ENCODE measurements at regions not wholly inside any gene's neighbourhood (a gene's known extent, or its start where the extent isn't known, plus 50 kb on each side); places are given as distances from the start of the nearest gene placed in this dataset.
"Not testable (repeated sequence)": the region's sequence is repeated elsewhere in the genome, so short reads cannot be mapped to it uniquely, and the experiment has no call there.

- DNase-seq: no peak
Observed at GRCh38 chr3:132084982-132085381, 50.2 kb upstream of the CPNE4 start.

GRCh38 chr3:132087356-132087755 lies 52.5 kb upstream of the CPNE4 start:
- DNase-seq: no peak

GRCh38 chr3:132088291-132088690 lies 53.5 kb upstream of the CPNE4 start:
- no peak for DNase-seq

DNA sequence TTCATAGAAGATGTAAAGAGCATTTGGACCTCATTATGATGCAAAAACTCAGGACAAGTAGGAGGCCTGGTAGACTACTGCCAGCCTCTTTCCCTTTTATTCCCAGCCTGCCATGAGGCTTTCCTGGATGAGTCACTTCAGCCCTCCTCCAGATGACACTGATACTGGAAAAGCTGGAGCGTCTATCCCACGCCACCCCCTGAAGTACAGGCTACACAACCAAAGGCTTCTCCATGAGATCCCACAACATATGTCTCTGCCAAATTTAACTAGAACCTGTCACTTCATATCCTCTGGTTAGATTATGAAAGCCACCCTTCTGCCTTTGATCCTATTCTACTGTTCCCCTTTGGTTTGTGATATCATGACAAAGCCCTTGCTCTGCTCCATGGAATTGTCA lies 56.1 kb upstream of the CPNE4 start:
- DNase-seq: no peak

- no peak for DNase-seq
Observed at GRCh38 chr3:132116601-132117000, 81.8 kb upstream of the CPNE4 start.

- no peak for DNase-seq
Observed at GRCh38 chr3:132117642-132118041, 82.8 kb upstream of the CPNE4 start.

GRCh38 chr3:132119531-132119930 lies 84.7 kb upstream of the CPNE4 start:
- DNase-seq: no peak

DNA sequence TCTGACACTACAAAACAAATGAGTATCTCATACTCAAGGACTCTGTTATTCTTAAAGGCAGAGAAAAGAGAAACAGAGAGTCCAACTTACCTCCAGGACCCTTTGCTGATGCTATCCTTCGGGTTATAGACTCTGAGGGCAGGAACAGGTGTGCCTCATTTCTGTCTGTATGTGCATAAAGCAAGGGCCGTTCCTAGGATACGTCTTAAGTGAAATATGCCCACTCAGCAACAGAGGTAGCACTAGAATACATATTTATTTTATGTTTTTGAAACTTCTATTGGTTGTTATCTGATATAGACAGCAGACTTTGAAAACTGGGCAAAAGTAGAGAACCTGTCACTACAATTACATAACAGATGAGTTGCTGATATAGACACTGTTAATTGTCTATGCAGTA lies 89.3 kb upstream of the CPNE4 start:
- no peak for DNase-seq

DNA sequence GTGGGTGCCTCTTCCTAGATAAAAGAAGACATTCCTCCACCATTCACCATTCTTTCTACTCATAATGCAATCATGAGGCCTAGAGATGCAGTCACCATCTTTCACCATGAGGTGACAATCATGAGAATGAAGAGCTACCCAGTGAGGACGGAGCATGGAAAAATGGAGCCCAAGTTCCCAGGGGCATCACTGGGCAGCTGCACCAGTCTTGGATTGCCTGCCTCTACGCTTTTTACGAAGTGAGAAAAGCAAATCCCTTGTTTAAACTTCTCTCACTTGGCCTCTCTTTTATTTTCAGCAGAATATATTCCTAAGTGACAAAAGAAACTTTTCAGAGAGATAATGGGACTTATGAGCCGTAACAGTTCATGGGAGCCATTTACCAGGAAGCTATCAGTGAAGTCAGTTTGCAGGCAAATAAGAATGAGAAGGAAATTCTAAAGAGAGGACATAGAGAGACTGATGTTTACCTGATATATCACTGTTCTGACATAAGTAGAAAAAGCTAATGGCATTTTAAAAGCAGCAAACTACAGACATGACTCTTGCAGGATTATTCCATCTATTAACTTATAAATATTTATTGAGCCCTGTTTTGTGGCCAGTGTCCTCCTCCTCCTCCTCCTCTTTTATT lies 90.0 kb upstream of the CPNE4 start:
- DNase-seq: no peak

GRCh38 chr3:132134611-132135010 lies 99.8 kb upstream of the CPNE4 start:
- DNase-seq: no peak

- no peak for DNase-seq
Observed at GRCh38 chr3:132135628-132136333, 101.0 kb upstream of the CPNE4 start.

GRCh38 chr3:132136334-132136716 lies 101.5 kb upstream of the CPNE4 start:
- no peak for DNase-seq

- not testable (repeated sequence) for DNase-seq
Observed at GRCh38 chr3:132136902-132137301, 102.1 kb upstream of the CPNE4 start.

- DNase-seq: no peak
Observed at GRCh38 chr3:132145833-132146232, 111.0 kb upstream of the CPNE4 start.

DNA sequence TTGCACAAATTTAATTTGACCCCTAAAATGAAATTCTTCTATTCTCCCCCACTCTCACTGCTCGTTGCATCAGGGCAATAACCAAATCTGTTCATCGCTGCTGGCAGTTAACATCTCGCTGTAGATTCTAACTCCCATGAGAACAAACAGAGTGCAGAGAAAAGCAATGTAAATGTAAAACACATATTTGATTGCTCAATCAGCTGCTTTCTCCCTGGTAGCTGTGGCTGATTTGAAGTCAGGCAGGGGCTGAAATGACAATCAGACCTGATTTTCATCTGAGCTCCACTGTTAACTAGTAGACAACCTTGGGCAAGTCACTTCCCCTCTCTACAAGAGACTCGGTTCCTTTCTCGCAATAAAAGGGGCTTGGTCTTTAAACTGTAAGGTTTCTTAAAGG lies 119.8 kb upstream of the CPNE4 start:
- DNase-seq: no peak

DNA sequence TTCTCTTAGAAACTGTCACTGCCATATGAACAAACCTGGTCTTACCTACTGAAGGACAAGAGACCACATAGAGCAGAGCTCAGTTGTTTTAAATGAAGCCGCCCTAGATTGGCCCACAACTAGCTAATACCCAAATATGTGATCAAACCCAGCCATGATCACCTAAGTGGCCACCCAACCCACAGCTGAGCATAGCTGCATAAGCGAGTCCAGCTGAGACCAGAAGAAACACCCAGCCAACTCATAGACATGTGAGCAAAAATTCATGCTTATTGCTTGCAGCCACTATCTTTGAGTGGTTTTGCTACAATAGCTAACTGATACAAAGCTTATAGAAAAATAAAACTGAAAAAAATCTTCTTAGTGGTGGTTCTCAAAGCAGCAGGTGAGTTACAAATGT lies 124.3 kb upstream of the CPNE4 start:
- DNase-seq: no peak

GRCh38 chr3:132160198-132160597 lies 125.4 kb upstream of the CPNE4 start:
- no peak for DNase-seq

- DNase-seq: no peak
Observed at GRCh38 chr3:132161608-132162007, 126.8 kb upstream of the CPNE4 start.

GRCh38 chr3:132164469-132165092 lies 129.8 kb upstream of the CPNE4 start:
- no peak for DNase-seq

- no peak for DNase-seq
Observed at GRCh38 chr3:132167870-132168269, 133.1 kb upstream of the CPNE4 start.

DNA sequence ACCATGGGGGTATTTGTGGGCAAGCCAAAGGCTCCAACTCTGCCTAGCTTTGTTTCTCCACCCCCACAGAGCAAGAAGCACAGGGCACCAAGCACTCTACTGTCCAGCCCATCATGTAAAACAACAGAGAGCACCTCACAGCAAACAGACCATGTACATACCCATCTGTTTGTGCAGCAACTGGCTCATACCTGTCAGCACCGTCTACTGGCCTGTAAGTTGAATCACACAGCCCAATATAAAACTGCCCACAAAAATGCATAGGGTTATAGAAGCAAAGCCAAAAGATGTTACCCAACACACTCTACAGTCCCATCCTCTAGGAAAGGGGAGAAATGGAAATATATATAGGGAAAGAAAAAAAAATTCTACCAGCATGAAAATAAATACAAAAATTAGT lies 139.7 kb upstream of the CPNE4 start:
- DNase-seq: no peak

DNA sequence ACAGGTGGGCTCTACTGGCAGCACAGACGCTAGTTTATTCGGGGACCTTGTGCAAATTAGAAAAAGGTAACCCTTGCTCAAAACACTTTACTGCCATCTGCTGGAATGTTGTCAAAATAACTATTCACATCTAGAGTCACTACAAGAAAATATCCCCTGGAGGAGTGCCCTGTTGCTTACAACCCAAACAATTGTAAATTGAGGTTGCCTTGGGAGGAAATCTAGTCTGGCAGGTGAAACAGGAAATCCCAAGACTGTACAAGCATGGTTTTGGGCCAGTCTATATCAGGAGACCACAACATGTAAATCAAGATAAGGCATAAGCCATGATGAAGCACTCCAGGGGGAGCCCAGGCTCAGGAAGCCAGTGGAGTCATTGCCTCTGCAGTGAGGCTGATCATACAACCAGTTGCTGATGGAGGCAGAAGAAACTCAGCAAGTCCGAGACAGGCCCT lies 136.8 kb upstream of the ACP3 start:
- DNase-seq: peak; percentile 43

DNA sequence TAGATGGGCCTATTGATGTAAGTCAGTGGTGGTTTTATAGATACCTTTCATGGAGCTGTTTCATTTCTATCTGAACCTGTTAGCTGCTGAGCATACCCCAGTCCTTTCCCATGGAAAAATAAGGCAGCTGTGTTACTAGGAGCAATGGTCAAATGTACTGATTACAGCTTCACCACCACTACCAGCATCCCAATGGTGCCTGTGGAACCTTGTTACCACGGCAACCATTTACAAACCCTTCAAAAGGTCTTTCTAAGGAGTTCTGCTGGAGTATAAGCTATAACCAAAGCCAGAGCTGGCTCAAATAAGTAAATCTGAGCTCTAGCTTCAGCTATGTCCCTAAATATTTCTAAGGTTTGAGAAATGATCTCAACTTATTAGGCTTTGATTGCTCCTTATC lies 133.4 kb upstream of the ACP3 start:
- DNase-seq: no peak

GRCh38 chr3:132187746-132188145 lies 129.5 kb upstream of the ACP3 start:
- no peak for DNase-seq

Measured in CD4-positive, alpha-beta T cell treated with Interleukin-17A for 1 hour (primary cell).